Mesodermal cell (in vitro differentiated cells): ENCODE measurements at regions not wholly inside any gene's neighbourhood (a gene's known extent, or its start where the extent isn't known, plus 50 kb on each side); places are given as distances from the start of the nearest gene placed in this dataset.

Experiments used
- H3K27ac ChIP-seq: 2 replicates; pipeline ENCODE4 v1.7.0; 2013; ENCODE audit warnings: mild to moderate bottlenecking, low read depth, low read length, moderate library complexity; ENCODE audit not compliant: severe bottlenecking
- H3K36me3 ChIP-seq: 2 replicates; pipeline ENCODE4 v1.7.1; 2013; ENCODE audit warnings: mild to moderate bottlenecking, low read length, moderate library complexity; ENCODE audit not compliant: control insufficient read depth, insufficient read depth
- H3K4me1 ChIP-seq: one replicate; pipeline ENCODE4 v1.7.1; 2013; ENCODE audit warnings: mild to moderate bottlenecking, low read length; ENCODE audit not compliant: insufficient read depth, control insufficient read depth, poor library complexity, severe bottlenecking
- H3K4me3 ChIP-seq: 2 replicates; pipeline ENCODE4 v1.7.0; 2013; ENCODE audit warnings: low read length, control low read depth, mild to moderate bottlenecking; ENCODE audit not compliant: insufficient read depth, poor library complexity, severe bottlenecking; ENCODE audit errors: extremely low read depth
- H3K9me3 ChIP-seq: 2 replicates; pipeline ENCODE4 v1.7.1; 2013; ENCODE audit warnings: mild to moderate bottlenecking, low read length, moderate library complexity; ENCODE audit not compliant: control insufficient read depth
- WGBS, 2 experiments: methylation state at CpG; one replicate each; pipeline ENCODE4 v1.1.5; 2013; ENCODE audit warnings: missing lambda C conversion rate in 2 of 2; ENCODE audit not compliant: insufficient coverage in 2 of 2; 5-methylcytosine and 5-hydroxymethylcytosine counted together

GRCh38 chr6:14460556-14460955 is 343.0 kb downstream of the CD83 start:
- Histone ChIP-seq H3K27ac (no peak overlapping the region), H3K36me3 (no peaks in the 10 kb centered on the region), H3K9me3 (peaks cover 6% of the 10 kb centered on the region), H3K4me1 (peaks cover 3% of the 10 kb centered on the region), H3K4me3 (no peak overlapping the region)

GRCh38 chr6:14462135-14462534 is 344.6 kb downstream of the CD83 start:
- no peaks in the 10 kb centered on the region for H3K36me3 ChIP-seq
- no peak overlapping the region for H3K27ac ChIP-seq
- no peaks in the 10 kb centered on the region for H3K4me1 ChIP-seq
- H3K9me3 ChIP-seq = peaks cover 6% of the 10 kb centered on the region
- H3K4me3 ChIP-seq = no peak overlapping the region
- 86 to 100% methylated on average over 1 of the region's 3 CpGs for WGBS, 2 experiments

- 100% methylated on average over 1 of the region's 2 CpGs; no CpG with 5 or more reads in 1 of the 2 experiments for WGBS, 2 experiments
- Histone ChIP-seq H3K9me3 (peaks cover 6% of the 10 kb centered on the region), H3K27ac (no peak overlapping the region), H3K36me3 (no peaks in the 10 kb centered on the region), H3K4me1 (no peaks in the 10 kb centered on the region), H3K4me3 (no peak overlapping the region)
These were observed 345.0 kb downstream of the CD83 start for GRCh38 chr6:14462566-14462965.

- WGBS, 2 experiments = 96 to 100% methylated on average over 5 of the region's 6 CpGs
These were observed 345.5 kb downstream of the CD83 start for GRCh38 chr6:14463110-14463509.

GRCh38 chr6:14464055-14464454 is 346.5 kb downstream of the CD83 start:
- no peaks in the 10 kb centered on the region for H3K4me1 ChIP-seq
- no peaks in the 10 kb centered on the region for H3K36me3 ChIP-seq
- peaks cover 6% of the 10 kb centered on the region for H3K9me3 ChIP-seq
- 81% methylated on average over 2 of the region's 5 CpGs; no CpG with 5 or more reads in 1 of the 2 experiments for WGBS, 2 experiments
- no peak overlapping the region for H3K4me3 ChIP-seq
- H3K27ac ChIP-seq = no peak overlapping the region

More at GRCh38 chr6:14463110-14463509, 345.5 kb downstream of the CD83 start:
- no peaks in the 10 kb centered on the region for H3K4me1 ChIP-seq
- no peak overlapping the region for H3K27ac ChIP-seq
- no peaks in the 10 kb centered on the region for H3K36me3 ChIP-seq
- H3K9me3 ChIP-seq = peaks cover 6% of the 10 kb centered on the region
- H3K4me3 ChIP-seq = no peak overlapping the region

- Histone ChIP-seq H3K36me3 (no peaks in the 10 kb centered on the region), H3K27ac (no peak overlapping the region), H3K9me3 (peaks cover 6% of the 10 kb centered on the region), H3K4me1 (no peaks in the 10 kb centered on the region), H3K4me3 (no peak overlapping the region)
- 91% methylated on average over 2 of the region's 2 CpGs; no CpG with 5 or more reads in 1 of the 2 experiments for WGBS, 2 experiments
These were observed 347.1 kb downstream of the CD83 start for GRCh38 chr6:14464716-14465115.

- no peak overlapping the region for H3K4me3 ChIP-seq
- H3K36me3 ChIP-seq = no peaks in the 10 kb centered on the region
- H3K4me1 ChIP-seq = no peaks in the 10 kb centered on the region
- WGBS, 2 experiments = 92 to 94% methylated on average over 4 of the region's 4 CpGs
- H3K27ac ChIP-seq = no peak overlapping the region
- peaks cover 6% of the 10 kb centered on the region for H3K9me3 ChIP-seq
These were observed 348.7 kb downstream of the CD83 start for GRCh38 chr6:14466278-14466677.

- no peaks in the 10 kb centered on the region for H3K4me1 ChIP-seq
- WGBS, 2 experiments = 80 to 86% methylated on average over 1 of the region's 2 CpGs
These were observed 350.0 kb downstream of the CD83 start for GRCh38 chr6:14467591-14467990.

GRCh38 chr6:14468647-14469321 is 351.2 kb downstream of the CD83 start:
- 88 to 95% methylated on average over 2 to 3 of the region's 4 CpGs for WGBS, 2 experiments
- H3K36me3 ChIP-seq = no peaks in the 10 kb centered on the region
- no peak overlapping the region for H3K27ac ChIP-seq
- no peak overlapping the region for H3K4me3 ChIP-seq
- H3K9me3 ChIP-seq = peaks cover 6% of the 10 kb centered on the region
- peaks cover 3% of the 10 kb centered on the region for H3K4me1 ChIP-seq

More at GRCh38 chr6:14467591-14467990, 350.0 kb downstream of the CD83 start:
- Histone ChIP-seq H3K4me3 (no peak overlapping the region), H3K9me3 (peaks cover 6% of the 10 kb centered on the region), H3K36me3 (no peaks in the 10 kb centered on the region), H3K27ac (no peak overlapping the region)

GRCh38 chr6:14470101-14470500 is 352.5 kb downstream of the CD83 start:
- Histone ChIP-seq H3K4me3 (no peak overlapping the region), H3K36me3 (no peaks in the 10 kb centered on the region), H3K4me1 (peaks cover 3% of the 10 kb centered on the region), H3K27ac (no peak overlapping the region), H3K9me3 (peaks cover 2% of the 10 kb centered on the region)
- 100% methylated on average over 1 of the region's 3 CpGs; no CpG with 5 or more reads in 1 of the 2 experiments for WGBS, 2 experiments

- 73 to 86% methylated on average over 1 to 2 of the region's 3 CpGs for WGBS, 2 experiments
- H3K4me3 ChIP-seq = no peak overlapping the region
- H3K36me3 ChIP-seq = no peaks in the 10 kb centered on the region
- no peaks in the 10 kb centered on the region for H3K9me3 ChIP-seq
- H3K4me1 ChIP-seq = peaks cover 3% of the 10 kb centered on the region
- H3K27ac ChIP-seq = no peak overlapping the region
These were observed 353.1 kb downstream of the CD83 start for GRCh38 chr6:14470671-14471070.
